Fibroblast of skin of abdomen (primary cell): ENCODE measurements at regions not wholly inside any gene's neighbourhood (a gene's known extent, or its start where the extent isn't known, plus 50 kb on each side); places are given as distances from the start of the nearest gene placed in this dataset.
"Not testable (repeated sequence)": the region's sequence is repeated elsewhere in the genome, so short reads cannot be mapped to it uniquely, and the experiment has no call there.

Source experiments
- DNase-seq: peaks from one replicate; pipeline ENCODE4 v3.0.0-alpha.2; 2013

DNA sequence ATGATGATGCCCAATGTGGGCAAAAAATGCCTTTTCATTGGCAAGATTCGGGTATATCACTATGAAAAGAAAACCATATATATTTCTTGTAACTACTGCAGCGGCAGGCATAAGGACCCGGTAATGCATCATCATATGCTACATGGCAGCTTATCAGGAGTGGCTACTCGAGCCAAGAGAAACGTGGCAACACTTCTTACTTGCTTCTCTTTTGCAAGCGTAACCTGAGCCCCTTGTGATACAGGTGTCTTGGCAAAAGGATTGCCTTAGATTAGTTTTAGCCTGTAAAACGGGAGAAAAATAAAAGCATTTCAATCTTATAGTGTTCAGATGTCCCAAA lies 280.3 kb downstream of the SPRY1 start:
- DNase-seq = no peak

DNA sequence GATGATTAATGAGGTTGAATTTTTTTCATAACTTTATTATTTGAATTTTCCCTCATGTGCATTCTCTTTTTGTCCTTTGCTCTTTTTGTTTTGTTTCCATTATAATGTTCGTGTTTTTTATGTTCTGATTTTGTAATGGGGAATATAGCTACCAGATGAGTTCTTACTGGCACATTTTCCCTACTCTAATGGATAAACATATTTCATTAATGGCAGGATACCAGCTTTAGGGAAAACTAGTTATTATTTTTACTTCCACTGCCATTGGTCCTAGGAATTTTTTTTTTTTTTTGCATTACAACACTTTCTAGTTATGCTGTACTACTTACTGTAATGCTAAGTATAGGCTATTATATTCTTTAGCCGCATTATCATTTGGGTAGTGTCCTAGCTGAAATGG lies 286.3 kb downstream of the SPRY1 start:
- no peak for DNase-seq

DNA sequence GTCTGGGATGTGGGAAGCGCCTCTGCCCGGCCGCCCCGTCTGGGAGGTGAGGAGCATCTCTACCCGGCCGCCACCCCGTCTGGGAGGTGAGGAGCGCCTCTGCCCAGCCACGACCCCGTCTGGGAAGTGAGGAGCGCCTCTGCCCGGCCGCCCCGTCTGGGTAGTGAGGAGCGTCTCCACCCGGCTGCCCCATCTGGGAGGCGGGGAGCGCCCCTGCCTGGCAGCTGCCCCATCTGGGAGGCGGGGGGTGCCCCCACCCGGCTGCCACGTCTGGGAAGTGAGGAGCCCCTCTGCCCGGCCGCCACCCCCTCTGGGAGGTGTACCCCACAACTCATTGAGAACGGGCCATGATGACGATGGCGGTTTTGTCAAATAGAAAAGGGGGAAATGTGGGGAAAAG lies 288.3 kb downstream of the SPRY1 start:
- not testable (repeated sequence) for DNase-seq

DNA sequence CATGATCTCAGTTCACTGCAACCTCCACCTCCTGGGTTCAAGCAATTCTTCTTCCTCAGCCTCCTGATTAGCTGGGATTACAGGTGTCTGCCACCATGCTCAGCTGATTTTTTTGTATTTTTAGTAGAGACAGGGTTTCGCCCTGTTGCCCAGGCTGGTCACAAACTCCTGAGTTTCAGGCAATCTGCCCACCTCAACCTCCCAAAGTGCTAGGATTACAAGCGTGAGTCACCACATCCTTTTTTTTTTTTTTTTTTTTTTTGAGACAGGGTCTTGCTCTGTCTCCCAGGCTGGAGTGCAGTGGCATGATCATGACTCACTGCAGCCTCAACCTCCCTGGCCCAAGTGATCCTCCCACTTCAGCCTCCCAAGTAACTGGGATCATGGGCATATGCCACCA lies 298.9 kb downstream of the SPRY1 start:
- not testable (repeated sequence) for DNase-seq

DNA sequence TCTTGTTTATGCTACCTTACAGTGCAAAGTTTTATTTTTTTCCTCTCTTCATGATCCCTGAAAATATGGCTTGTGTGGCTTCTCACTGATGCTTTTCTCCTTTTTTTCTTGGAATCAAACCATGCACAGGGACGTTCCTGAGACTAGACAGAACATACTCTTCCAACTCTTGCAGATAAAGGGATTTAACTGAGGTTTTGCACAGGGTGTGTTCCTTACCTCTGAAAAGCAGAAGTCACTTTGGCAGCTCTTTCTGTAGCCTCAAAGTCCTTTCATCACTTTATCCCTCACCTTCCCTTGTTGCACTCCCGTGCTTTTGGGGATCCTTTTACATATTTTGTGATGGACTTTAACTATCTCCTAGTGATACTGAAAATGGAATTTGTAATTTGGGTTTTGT lies 300.1 kb downstream of the SPRY1 start:
- no peak for DNase-seq

DNA sequence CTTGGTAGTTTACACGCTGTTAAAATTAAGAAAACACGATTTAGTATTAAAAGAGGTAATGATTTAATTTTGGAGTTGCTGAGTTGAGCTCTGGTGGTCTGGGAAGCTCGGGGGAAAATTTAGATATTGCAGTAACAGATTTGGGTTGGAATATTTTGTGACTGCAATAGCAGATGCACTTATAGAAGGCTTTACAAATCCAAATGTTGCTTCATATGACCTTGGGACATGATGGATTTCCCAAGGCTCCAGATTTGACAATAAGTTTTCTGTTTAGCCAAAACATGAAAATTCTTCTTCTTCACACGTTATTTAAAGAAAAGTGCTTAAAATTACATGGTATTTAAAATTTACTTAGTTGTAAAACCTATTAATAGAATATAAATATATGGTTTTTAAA lies 302.0 kb downstream of the SPRY1 start:
- DNase-seq = no peak

DNA sequence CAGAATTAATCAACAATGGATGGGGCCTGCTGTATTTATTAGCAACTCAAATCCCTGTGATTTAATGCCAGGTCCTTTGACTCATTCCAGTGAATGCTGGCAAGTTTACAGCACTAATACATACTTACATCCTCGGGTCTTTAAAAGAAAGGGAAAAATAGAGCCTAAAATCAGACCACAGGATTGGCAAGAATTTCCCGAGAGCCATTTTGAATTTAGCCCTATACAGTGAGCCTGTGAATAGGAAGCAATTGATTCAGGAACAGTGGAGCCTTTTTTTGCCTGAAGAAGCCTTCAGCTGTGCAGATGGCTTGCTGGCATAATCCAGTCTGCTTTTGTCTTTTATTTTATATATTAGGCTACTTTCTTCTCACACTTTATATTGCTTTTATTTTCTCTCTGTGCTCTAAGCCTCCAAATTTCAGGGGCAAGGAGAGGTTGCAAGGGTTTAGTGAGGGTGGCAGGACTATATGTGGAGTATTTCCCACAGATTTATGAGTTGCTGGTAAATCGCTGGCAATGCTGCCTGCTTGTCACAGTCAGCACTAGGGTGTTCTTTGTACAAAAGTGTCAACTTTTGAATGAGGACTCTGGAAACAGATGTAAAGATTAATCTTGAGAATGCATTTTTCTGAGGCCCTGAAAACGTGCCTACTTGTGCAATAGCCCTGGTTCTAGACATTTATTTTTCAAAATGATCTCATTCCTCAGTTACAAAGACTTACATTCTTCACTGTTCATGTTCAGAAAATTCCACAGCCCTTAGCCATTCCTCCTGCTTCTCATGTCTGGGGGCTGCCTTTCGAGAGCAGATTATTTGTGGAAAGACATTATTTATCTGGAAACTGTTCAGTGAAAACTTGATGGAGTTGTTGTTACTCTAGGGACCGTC lies 303.5 kb downstream of the SPRY1 start:
- DNase-seq = peak; percentile 98

DNA sequence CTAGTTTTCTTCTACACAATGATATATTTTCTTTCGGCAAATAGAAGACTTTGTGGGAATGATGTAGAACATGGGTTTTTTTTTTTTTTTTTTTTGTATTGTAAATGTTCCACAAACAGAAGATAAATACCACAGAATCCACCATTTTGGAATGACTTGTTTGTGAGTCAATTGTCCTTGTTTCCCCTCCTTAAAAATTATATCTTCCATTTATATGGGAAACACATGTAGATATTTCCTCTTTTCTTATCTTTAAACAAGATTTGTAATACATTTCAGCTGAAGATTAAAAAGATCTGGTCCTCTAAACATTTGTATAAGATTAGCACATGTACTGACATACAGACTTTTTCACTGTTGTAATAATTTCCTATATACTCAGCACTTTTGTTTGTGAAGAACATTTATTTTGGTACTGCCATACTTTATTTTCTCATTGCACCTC lies 304.6 kb downstream of the SPRY1 start:
- DNase-seq = peak; percentile 28

DNA sequence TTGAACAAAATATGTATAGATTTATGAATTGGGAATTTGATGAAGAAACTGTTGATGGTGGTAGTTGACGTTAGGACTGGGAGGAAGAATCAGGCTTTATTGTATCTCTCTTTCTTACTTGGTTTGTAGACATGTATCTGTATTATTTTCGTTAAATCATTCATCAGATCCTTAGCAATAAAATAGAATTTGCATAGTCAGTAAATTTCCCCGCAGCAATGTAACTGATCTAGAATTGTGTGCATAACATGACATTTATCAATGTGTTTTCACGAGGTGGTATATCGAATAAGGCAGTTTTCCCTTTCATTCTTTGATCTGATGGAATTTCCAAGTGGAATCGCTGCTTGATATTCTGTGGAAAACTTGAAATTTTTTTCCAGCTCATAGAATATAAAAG lies 308.8 kb downstream of the SPRY1 start:
- no peak for DNase-seq

DNA sequence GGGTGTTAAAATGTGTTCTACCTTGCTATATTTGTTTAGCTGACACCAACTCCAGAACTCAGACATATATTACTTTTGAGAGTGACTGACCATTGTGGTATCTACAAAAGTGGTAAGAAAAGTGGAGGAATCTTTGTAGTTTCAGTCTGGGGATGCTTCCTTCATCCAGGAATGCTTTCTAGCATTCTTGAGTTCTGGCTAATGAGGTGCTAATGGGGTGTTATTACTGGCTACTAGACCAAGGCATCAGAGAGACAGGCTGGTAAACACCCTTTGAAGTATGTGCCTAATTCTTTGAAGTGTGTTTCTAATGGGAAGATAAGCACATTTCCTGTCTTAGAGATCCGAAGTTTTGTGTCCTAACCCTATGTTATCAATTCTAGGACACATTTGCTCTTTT lies 310.4 kb downstream of the SPRY1 start:
- DNase-seq = peak; percentile 75

DNA sequence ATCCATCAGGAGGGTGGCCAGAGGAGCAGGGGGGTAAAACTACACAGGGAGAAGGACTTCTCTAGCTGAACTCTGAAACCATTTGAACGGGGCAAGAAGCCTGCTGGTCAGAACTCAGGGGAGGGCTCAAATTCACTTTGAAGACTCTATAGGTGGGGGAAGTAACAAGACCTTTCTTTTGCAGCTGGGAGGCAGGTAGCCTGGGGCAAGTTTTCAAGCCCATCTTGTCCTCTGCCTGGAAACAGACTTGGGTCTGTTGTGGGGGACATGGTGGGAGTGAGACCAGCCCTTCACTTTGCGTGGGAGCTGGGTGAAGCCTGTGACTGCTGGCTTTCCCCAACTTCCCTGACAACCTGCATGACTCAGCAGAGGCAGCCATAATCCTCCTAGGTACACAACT lies 312.3 kb downstream of the SPRY1 start:
- DNase-seq = no peak

DNA sequence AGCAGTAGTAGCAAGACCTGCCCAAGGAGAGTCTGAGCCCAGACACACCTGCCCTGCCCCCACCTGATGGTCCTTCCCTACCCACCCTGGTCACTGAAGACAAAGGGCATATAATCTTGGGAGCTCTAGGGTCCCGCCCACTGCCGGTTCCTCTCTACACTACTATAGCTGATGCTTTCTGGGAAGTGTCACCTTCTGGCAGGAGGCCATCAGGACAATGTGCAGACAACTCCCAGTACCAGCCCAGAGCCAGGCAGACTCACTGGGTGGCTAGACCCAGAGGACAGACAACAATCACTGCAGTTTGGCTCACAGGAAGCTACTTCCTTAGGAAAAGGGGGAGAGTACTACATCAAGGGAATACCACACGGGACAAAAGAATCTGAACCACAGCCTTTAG lies 312.7 kb downstream of the SPRY1 start:
- no peak for DNase-seq

DNA sequence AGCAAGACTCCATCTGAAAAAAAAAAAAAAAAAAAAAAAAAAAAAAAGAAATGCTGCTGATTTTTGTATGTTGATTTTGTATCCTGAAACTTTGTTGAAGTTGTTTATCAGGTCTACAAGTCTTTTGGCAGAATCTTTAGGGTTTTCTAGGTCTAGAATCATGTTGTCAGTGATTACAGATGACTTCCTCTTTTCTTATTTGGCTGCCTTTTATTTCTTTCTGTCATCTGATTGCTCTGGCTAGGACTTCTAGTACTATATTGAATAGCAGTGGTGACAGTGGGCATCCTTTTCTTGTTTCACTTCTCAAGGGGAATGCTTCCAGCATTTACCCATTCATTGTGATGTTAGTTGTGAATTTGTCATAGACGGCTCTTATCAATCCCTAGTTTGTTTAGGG lies 334.4 kb downstream of the SPRY1 start:
- DNase-seq = no peak

DNA sequence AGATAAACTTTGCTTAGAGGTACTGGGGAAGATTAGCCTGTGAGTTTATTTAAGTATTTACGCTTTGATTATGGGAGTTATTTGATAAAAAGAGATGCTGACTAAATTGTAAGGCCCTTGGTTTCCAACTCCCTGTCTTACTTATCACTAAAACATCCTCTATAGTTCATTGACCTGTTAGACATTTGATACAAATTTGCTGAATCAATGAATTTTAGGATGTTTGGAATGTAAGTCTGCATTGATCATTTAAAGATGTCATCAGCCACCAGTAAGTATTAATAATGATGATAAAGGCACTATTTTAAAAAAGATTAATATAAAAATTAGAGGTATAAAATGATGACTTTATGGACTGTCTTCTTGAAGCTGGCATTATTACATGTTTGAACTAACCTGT lies 340.6 kb downstream of the SPRY1 start:
- DNase-seq = no peak

DNA sequence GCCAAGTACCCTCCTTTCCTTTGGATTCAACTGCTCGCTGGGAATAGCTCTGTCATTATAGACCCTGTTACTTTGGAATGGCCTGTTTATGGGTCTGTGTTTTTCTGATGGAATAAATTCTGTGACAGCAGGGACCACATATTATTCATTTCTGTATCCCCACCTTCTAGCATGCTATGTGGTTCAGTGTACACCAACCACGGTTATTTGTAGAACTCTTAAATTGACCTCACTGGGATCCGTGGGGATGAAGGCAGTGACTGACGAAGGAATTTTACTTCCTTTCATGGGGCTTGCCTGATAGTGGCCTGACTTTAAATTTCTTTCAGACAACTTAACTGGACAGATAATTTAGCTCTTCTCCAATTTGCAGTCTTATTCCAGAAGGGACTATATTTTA lies 343.2 kb downstream of the SPRY1 start:
- no peak for DNase-seq

DNA sequence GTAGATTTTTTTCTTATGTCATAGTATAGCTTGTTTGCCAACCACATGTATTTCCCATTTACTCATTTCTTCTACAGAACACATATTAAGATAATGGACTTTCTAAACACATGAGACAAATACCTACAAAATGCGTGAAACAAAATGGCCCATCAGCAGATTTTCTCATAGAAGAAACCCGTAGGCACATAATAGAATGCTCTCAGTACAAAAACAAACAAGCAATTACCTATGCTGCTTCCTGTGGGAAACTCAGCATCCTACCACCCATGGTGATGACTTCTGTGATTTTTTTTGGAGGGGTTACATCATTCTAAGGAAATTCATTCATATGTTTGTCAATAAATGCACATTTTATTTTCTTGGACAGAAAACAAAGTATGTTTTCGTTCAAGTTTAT lies 343.6 kb downstream of the SPRY1 start:
- DNase-seq = no peak

DNA sequence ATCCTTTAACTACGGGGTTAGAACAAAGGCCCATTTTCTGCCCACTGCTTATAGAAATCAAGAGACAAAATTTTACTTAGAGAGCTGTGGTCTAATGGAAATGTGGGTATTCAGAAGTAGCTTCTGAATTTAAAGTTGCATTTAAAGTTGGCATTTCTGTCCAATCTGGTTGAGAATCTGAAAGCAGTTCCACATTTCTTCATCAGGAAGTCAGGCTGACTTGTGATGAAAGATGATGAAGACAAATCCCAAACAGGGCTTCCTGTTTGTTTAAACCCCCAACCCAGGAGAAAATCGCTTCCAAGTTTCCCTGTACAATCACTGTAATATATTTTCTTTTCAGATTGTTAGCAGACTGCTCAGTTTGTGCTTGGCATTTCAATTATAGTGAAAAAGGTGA lies 345.3 kb downstream of the SPRY1 start:
- DNase-seq = peak; percentile 33

DNA sequence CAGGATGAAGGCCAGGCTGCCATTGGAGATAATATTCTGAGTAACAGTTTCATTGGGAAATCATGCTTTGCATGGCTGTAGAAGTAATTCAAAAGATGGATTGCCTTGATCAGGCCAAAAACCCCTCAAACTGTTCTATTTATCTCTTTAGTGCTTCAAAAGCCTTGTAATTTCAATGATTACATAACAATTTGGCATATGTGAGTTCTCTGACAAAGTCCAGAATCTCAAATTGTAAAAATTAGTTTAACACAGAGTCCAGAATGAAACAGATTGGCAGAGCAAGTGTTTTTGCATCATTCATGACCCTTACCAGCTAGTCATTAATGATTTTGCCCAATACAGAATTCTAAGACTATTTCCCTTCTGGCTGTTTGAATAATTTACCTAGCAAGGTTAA lies 347.3 kb downstream of the SPRY1 start:
- DNase-seq = no peak

DNA sequence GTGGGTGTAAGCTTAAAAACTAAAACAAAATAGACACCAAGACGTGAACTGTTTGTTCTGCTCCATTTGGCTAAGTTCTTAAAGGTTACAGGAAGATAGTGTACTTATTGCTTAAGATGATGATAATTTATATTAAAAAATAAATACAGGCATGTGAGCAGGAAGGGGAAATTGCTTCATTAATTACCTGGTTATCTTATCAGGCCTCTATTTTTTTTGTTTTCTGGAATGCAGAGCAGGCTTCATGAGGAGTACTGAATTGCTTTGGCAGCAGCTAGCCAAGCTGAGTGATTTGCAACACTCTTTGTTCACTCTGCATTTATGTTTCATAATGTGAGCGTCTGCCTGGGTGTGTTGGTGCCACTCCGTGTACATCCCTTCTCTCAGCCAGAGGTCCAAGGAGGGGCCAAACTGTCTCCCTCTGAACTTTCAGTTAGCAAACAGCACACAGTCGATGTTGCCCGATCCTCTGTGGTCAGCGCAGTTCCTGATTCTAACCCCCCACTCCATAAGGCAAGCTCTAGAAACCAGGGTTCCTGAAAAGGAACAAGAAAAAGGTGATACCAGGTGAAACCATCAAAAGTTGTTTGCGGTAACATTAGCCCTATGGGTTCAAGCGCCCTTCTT lies 348.2 kb downstream of the SPRY1 start:
- DNase-seq = no peak

DNA sequence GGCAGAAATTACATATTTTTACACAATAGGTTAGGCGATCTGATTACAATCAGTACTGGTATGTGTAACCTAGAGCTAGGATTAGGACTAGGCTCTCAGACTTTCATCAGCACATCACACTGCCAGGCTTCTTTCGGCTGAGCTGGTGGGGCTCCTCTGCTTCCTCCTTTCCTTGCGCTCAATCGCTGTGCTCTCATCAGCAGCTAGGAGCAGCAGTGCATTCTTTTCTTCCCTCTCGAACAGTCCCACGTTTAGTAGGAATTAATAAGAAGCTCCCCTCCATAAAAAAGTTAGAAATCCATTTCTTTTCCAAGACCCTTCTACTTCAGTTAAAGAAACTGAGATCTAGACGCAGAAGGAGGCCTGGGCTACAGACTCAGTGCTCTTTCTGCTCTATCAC lies 350.4 kb downstream of the SPRY1 start:
- no peak for DNase-seq

DNA sequence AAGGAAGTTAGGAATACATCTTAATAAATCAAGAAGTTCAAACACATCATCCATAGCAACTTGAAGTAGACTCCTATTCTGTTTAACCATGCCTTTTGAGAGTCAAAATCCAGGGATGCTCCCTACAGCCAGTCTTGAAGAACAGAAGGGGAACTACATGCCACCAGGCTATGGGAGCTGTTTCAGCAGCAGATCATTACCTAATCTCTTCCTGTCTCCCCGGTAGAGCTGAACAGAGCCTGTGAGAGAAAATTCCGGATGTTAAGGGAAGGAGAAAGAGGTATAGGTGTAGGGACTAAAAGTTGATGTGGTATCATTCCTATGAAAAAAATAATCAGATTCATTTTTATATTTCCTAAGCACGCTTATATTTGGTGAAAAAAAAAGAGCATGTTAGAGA lies 352.2 kb downstream of the SPRY1 start:
- DNase-seq = no peak

DNA sequence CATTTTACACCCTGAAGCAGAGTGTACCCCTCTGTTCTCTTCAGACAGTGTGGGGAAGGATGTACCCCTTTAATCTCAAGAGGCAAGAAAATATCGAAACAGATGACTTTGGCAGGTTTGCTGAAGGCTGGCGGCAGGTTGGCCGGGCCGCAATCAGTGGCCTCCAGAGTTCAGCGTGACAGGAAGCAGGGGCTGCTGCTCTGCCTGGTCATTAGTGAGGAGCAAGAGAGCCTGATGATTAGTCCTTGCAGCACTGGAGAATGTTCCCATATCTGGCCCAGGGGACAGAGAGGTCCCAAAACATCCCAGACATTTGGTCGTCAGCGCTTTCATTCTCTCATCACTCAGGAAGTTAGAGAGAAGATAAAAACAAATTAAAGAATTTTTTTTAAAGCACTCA lies 352.8 kb downstream of the SPRY1 start:
- DNase-seq = no peak

DNA sequence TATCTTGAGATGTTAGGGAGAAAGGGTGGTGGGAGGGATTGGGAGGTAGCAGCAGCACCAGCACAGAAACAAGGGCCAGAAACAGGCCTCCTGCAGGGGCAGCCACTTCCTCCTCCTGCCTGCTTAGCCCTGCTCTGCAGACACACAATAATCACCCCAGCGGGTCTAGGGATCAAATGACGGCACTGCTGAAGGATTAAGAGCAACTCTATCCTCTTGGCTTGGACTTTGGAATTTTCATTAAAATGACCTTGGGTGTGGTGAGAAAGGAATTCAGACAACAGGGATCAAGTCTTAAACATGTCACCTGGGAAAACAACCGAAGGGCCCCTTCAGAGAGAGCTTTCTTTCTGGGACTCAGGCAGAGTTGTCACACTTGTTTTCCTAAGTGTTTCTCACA lies 353.4 kb downstream of the SPRY1 start:
- peak; percentile 9 for DNase-seq

DNA sequence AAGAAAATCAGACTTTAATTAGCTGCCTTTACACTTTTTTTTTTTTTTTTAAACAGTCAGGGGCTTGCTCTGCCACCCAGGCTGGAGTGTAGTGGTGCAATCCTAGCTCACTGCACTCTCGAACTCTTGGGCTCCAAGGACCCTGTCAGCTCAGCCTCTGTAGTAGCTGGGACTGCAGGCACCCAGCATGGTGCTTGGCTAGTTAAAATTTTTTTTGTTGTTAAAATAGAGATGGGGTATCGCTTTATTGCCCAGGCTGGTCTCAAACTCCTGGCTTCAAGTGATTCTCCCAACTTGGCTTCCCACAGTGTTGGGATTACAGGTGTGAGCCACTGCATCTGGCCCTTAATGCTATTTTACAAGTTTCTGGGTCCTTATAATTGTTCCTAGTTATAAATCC lies 359.1 kb downstream of the SPRY1 start:
- DNase-seq = no peak

DNA sequence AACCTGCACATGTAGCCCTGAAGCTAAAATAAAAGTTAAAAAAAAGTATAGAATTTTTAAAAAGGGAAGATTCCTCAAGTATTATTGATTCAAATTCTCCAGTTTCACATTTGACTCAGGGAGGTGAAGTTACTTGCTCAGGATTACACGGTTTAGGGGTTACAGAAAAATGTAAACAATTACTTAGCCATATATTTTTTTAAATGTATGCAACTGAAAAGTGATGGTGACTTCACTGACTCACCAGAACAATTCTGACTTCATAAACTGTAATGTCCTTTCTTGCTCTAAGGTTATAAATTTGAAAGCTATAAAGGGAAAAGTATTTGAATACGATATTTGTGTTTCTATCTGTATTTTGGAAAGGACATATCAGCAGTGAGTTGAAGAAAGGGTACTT lies 371.2 kb downstream of the SPRY1 start:
- DNase-seq = peak; percentile 55
